BLaER1 treated with 17β-estradiol and CSF1 and Interleukin-3, amounts not matched to agents 10 nM and 100 nM (cell line): ENCODE measurements at regions not wholly inside any gene's neighbourhood (a gene's known extent, or its start where the extent isn't known, plus 50 kb on each side); places are given as distances from the start of the nearest gene placed in this dataset.

ENCODE experiments used
- H3K27ac ChIP-seq, 11 experiments: shearing (Covaris generic); formaldehyde crosslinking; 2 replicates each; pipeline ENCODE4 v1.8.1; 2022
- H3K27me3 ChIP-seq, 11 experiments: shearing (Covaris generic); formaldehyde crosslinking; 2 replicates each; pipeline ENCODE4 v1.8.1; 2022
- H3K36me3 ChIP-seq, 11 experiments: shearing (Covaris generic); formaldehyde crosslinking; 2 replicates each; pipeline ENCODE4 v1.8.1; 2022
- H3K4me1 ChIP-seq, 10 experiments: shearing (Covaris generic); formaldehyde crosslinking; 2 replicates each; pipeline ENCODE4 v1.8.1; 2022
- H3K4me2 ChIP-seq, 11 experiments: shearing (Covaris generic); formaldehyde crosslinking; 2 replicates each; pipeline ENCODE4 v1.8.1; 2022
- H3K4me3 ChIP-seq, 10 experiments: shearing (Covaris generic); formaldehyde crosslinking; 2 replicates each; pipeline ENCODE4 v1.8.1; 2022
- H3K9ac ChIP-seq, 11 experiments: shearing (Covaris generic); formaldehyde crosslinking; 2 replicates each; pipeline ENCODE4 v1.8.1; 2022
- H3K9me3 ChIP-seq, 11 experiments: shearing (Covaris generic); formaldehyde crosslinking; replicated peaks in 1 of 11; 2 replicates each; pipeline ENCODE4 v1.8.1; 2022
- H4K20me1 ChIP-seq, 11 experiments: shearing (Covaris generic); formaldehyde crosslinking; 2 replicates each; pipeline ENCODE4 v1.8.1; 2022
- Cebpa-rat ChIP-seq, 11 experiments: shearing (Covaris generic); IDR thresholded peaks; 2 replicates each; pipeline ENCODE4 v1.8.1; 2022

DNA sequence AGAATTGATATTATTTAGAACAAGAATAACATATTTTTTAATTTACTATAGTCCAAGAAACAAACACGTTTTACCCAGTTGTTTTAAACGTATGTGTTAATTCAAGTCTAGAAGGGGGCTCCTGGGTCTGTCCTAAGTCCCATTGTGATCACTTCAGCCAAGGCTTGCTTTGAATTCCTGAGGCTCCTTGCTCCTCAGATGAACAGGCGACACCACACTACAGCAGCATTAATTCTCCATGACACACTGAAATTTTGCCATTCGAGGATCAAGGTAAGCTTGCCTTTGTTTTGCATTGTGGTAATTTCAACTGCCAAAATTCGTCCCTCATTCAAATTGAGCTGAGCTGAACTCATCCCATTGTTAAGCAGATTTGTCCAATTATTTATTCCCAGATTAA, 1442.6 kb downstream of the SLITRK5 start:
- Histone ChIP-seq H3K4me2 (no peak overlapping the region), H3K27ac (no peak overlapping the region), H3K4me3 (no peak overlapping the region), H3K27me3 (no peaks in the 10 kb centered on the region), H3K9me3 (no peaks in the 10 kb centered on the region), H3K4me1 (no peaks in the 10 kb centered on the region), H3K36me3 (no peaks in the 10 kb centered on the region), H3K9ac (no peak overlapping the region), H4K20me1 (no peaks in the 10 kb centered on the region)
- TF ChIP-seq Cebpa-rat (IDR thresholded peaks at IDR 0.05) = no peak

DNA sequence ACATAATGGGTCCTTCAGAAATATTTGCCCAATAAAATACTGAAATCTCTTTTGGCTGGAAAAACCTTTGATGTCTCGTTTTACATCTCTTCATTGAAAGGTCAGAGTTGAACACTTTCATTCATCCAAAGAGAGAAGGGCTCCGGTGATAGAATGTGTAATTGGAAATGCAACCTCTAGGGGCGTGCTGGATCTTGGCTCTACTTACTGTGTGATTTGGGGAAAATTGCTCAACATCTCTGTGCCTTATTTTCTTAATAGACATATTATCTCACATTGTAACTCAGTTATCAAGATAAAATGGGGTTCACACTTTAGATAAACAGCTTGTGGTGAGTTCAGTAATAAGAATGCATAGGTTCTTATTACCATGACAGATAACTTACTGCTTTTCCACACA, 1444.1 kb downstream of the SLITRK5 start:
- H3K4me1 ChIP-seq = no peaks in the 10 kb centered on the region
- H3K9me3 ChIP-seq = no peaks in the 10 kb centered on the region
- no peak overlapping the region for H3K4me3 ChIP-seq
- no peaks in the 10 kb centered on the region for H3K27me3 ChIP-seq
- H3K27ac ChIP-seq = no peak overlapping the region
- H3K4me2 ChIP-seq = no peak overlapping the region
- TF ChIP-seq Cebpa-rat (IDR thresholded peaks at IDR 0.05) = no peak
- no peaks in the 10 kb centered on the region for H4K20me1 ChIP-seq
- no peak overlapping the region for H3K9ac ChIP-seq
- no peaks in the 10 kb centered on the region for H3K36me3 ChIP-seq

GRCh38 chr13:89136678-89137077, 1465.5 kb downstream of the SLITRK5 start:
- Histone ChIP-seq H4K20me1 (no peaks in the 10 kb centered on the region), H3K36me3 (no peaks in the 10 kb centered on the region), H3K27ac (no peak overlapping the region), H3K27me3 (no peaks in the 10 kb centered on the region), H3K4me3 (no peak overlapping the region), H3K4me2 (no peak overlapping the region), H3K4me1 (no peaks in the 10 kb centered on the region), H3K9ac (no peak overlapping the region), H3K9me3 (no peaks in the 10 kb centered on the region)
- TF ChIP-seq Cebpa-rat (IDR thresholded peaks at IDR 0.05) = no peak

DNA sequence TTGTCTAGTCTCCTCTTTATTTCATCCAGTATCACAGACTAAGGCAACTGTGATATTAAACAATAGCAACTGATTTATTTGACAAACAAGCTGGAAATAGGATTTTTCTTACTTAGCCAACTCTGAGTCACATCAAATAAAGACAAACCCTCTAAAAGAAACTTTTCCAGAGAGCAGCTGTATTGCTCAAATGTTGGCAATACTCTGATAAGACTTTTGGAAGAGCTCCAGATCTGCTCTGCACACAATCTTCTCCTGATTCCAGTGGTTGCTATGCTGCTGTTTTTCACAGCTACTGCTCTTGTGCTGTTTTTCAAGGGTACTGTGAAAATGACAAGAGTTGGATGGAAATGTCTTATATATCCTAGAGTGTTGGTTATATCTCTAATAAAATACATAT, 1479.2 kb downstream of the SLITRK5 start:
- Histone ChIP-seq H3K4me3 (no peak overlapping the region), H3K4me2 (no peak overlapping the region), H3K36me3 (no peaks in the 10 kb centered on the region), H3K4me1 (no peaks in the 10 kb centered on the region), H4K20me1 (no peaks in the 10 kb centered on the region), H3K9me3 (peaks cover 0 to 11% (median 7%) of the 10 kb centered on the region in 11 experiments; a peak in 5 of 22 replicates), H3K9ac (no peak overlapping the region), H3K27ac (no peak overlapping the region), H3K27me3 (no peaks in the 10 kb centered on the region)
- no peak for TF ChIP-seq Cebpa-rat (IDR thresholded peaks at IDR 0.05)

DNA sequence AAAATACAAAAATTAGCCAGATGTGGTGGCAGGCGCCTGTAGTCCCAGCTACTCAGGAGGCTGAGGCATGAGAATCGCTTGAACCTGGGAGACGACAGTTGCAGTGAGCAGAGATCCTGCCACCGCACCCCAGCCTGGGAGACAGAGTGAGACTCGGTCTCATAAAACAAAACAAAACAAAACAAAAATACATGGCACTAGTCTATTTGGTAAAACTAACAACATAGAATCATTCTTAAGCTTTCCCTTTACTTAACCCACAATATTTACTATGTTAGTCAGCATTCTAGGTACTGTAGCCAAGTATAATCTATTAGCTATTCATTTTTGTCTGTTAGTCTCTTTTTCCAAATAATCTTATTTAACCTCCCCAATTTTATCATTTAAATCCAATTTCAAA, 1482.8 kb downstream of the SLITRK5 start:
- Histone ChIP-seq H3K27me3 (no peaks in the 10 kb centered on the region), H3K4me3 (no peak overlapping the region), H3K4me2 (no peak overlapping the region), H3K36me3 (no peaks in the 10 kb centered on the region), H3K4me1 (no peaks in the 10 kb centered on the region), H3K9me3 (peaks cover 0 to 11% (median 7%) of the 10 kb centered on the region in 11 experiments; a peak in 5 of 22 replicates), H3K9ac (no peak overlapping the region), H3K27ac (no peak overlapping the region), H4K20me1 (no peaks in the 10 kb centered on the region)
- TF ChIP-seq Cebpa-rat (IDR thresholded peaks at IDR 0.05) = no peak

DNA sequence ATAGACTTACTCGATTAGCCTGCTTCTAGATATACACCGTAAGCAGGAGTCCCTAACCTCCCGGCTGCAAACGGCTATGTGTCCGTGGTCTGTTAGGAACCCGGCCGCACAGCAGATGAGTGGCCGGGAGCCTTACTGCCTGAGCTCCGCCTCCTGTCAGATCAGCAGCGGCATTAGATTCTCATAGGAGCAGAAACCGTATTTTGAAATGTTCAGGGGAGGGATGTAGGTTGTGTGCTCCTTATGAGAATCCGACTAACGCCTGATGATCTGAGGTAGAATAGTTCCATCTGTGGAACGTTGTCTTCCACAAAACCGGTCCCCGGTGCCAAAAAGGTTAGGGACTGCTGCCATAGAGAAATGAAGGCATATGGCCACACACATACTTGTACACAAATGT, 1491.9 kb downstream of the SLITRK5 start:
- Histone ChIP-seq H3K9me3 (peaks cover 0 to 4% (median 0%) of the 10 kb centered on the region in 11 experiments; a peak in 1 of 22 replicates), H3K4me1 (no peaks in the 10 kb centered on the region), H4K20me1 (no peaks in the 10 kb centered on the region), H3K9ac (no peak overlapping the region), H3K27ac (no peak overlapping the region), H3K27me3 (no peaks in the 10 kb centered on the region), H3K36me3 (no peaks in the 10 kb centered on the region), H3K4me3 (no peak overlapping the region), H3K4me2 (no peak overlapping the region)
- no peak for TF ChIP-seq Cebpa-rat (IDR thresholded peaks at IDR 0.05)

- TF ChIP-seq Cebpa-rat (IDR thresholded peaks at IDR 0.05) = no peak
- H3K4me1 ChIP-seq = no peaks in the 10 kb centered on the region
Observed at GRCh38 chr13:89165685-89166084, 1494.5 kb downstream of the SLITRK5 start.

DNA sequence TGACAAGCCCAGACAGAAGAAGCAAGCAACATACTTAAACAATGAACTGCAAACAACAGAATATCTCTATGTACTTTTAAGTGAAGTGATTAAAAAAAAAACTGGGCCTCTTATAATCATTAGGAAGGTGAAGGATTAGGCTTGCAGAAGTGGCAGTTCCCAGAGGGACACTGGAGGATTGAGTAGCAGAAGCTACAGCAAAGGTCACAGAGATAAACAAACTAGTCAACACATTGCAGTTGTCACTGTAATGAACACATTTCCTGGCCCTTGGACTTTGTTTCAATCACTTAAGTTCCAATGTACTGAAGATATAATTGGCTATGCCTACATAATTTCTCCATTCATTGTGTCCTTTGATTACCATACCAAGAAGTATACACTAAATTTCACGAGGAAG, 1498.8 kb downstream of the SLITRK5 start:
- Histone ChIP-seq H3K4me3 (no peak overlapping the region), H4K20me1 (no peaks in the 10 kb centered on the region), H3K9me3 (no peaks in the 10 kb centered on the region), H3K27me3 (no peaks in the 10 kb centered on the region), H3K4me1 (no peaks in the 10 kb centered on the region), H3K36me3 (no peaks in the 10 kb centered on the region), H3K27ac (no peak overlapping the region), H3K4me2 (no peak overlapping the region), H3K9ac (no peak overlapping the region)
- no peak for TF ChIP-seq Cebpa-rat (IDR thresholded peaks at IDR 0.05)

More at GRCh38 chr13:89165685-89166084, 1494.5 kb downstream of the SLITRK5 start:
- H3K9me3 ChIP-seq = no peaks in the 10 kb centered on the region
- H3K4me3 ChIP-seq = no peak overlapping the region
- H3K9ac ChIP-seq = no peak overlapping the region
- no peaks in the 10 kb centered on the region for H3K36me3 ChIP-seq
- no peak overlapping the region for H3K4me2 ChIP-seq
- H3K27me3 ChIP-seq = no peaks in the 10 kb centered on the region
- no peak overlapping the region for H3K27ac ChIP-seq
- H4K20me1 ChIP-seq = no peaks in the 10 kb centered on the region

- no peak overlapping the region for H3K9ac ChIP-seq
- no peaks in the 10 kb centered on the region for H4K20me1 ChIP-seq
- H3K36me3 ChIP-seq = no peaks in the 10 kb centered on the region
- H3K9me3 ChIP-seq = peaks cover 11 to 33% (median 23%) of the 10 kb centered on the region in 11 experiments; a peak in 21 of 22 replicates
- H3K4me2 ChIP-seq = no peak overlapping the region
- no peak overlapping the region for H3K27ac ChIP-seq
- TF ChIP-seq Cebpa-rat (IDR thresholded peaks at IDR 0.05) = no peak
- no peak overlapping the region for H3K4me3 ChIP-seq
- H3K4me1 ChIP-seq = no peaks in the 10 kb centered on the region
- H3K27me3 ChIP-seq = no peaks in the 10 kb centered on the region
Observed at GRCh38 chr13:89181041-89181440, 1509.9 kb downstream of the SLITRK5 start.

GRCh38 chr13:89199138-89199537, 1528.0 kb downstream of the SLITRK5 start:
- no peak overlapping the region for H3K27ac ChIP-seq
- no peaks in the 10 kb centered on the region for H3K36me3 ChIP-seq
- H3K4me3 ChIP-seq = no peak overlapping the region
- no peaks in the 10 kb centered on the region for H4K20me1 ChIP-seq
- no peaks in the 10 kb centered on the region for H3K4me1 ChIP-seq
- no peak overlapping the region for H3K9ac ChIP-seq
- no peak overlapping the region for H3K4me2 ChIP-seq
- no peak for TF ChIP-seq Cebpa-rat (IDR thresholded peaks at IDR 0.05)
- H3K9me3 ChIP-seq = no peaks in the 10 kb centered on the region
- H3K27me3 ChIP-seq = no peaks in the 10 kb centered on the region
